ENCODE measurements at regions not wholly inside any gene's neighbourhood (a gene's known extent, or its start where the extent isn't known, plus 50 kb on each side); places are given as distances from the start of the nearest gene placed in this dataset.
"Not testable (repeated sequence)": the region's sequence is repeated elsewhere in the genome, so short reads cannot be mapped to it uniquely, and the experiment has no call there.

DNA sequence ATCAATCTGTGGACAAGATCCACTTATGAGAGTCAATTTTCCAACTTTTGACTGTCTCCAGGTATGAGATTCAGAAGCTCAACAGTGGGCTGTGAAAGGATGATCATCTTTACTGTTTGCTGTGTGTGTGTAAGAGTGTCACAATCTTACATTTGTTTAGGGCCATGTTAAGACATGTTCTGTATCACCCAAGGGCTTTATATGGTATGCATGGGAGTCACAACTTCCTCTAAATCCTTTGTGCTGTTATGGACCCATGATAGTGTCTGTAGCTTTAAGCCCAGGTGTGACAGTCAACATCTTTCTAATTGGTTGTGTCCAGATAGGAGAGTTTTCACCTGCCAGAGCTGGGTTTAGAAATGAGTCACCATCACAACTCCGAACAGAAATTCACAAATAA, 70.2 kb downstream of the ZNF726 start:
- DNase-seq (ENCODE audit: low read depth) = not testable (repeated sequence)

GRCh38 chr19:23986623-23987022, 71.9 kb downstream of the ZNF726 start:
- no peak for DNase-seq (ENCODE audit: low read depth)

DNA sequence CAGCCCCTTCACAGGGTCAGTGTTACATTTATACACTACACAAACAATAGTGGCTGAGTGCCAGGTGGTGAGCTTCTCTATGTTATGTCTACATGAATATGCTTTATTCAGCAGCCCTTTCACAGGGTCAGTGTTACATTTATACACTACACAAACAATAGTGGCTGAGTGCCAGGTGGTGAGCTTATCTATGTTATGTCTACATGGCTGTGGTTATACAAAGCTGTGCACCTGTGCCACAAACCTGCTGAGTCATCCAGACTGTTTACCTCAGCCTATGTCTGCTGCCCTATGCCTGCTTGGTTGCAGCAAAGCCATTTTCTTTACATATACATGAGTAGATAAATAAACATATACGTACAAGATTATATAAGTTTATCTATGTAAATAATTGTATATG, 76.5 kb downstream of the ZNF726 start:
- peak; percentile 34 for DNase-seq (ENCODE audit: low read depth)

- no peak for DNase-seq (ENCODE audit: low read depth)
These were observed 77.7 kb downstream of the ZNF726 start for GRCh38 chr19:23992348-23992747.

- DNase-seq (ENCODE audit: low read depth) = no peak
These were observed 78.8 kb downstream of the ZNF726 start for GRCh38 chr19:23993440-23993839.

DNA sequence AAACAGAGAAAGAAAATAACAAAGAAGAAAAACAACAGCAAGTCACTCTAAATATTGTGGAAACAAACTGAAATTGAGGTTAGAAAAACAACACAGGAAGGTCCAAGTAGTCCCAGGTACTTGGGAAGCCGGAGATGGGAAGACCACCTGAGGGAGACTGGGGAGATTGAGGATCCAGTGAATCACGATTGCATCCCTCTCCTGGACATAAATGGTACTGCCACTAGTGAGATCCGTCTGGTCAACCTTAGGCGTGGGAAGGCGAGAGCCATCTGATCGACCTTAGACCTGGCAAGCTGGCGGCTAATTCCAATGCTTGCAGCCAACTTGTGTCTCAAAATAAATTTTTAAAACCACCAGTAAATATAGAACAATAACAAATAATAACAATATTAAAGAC, 81.9 kb downstream of the ZNF726 start:
- no peak for DNase-seq (ENCODE audit: low read depth)

GRCh38 chr19:23998568-23998967, 83.9 kb downstream of the ZNF726 start:
- DNase-seq (ENCODE audit: low read depth) = no peak

DNA sequence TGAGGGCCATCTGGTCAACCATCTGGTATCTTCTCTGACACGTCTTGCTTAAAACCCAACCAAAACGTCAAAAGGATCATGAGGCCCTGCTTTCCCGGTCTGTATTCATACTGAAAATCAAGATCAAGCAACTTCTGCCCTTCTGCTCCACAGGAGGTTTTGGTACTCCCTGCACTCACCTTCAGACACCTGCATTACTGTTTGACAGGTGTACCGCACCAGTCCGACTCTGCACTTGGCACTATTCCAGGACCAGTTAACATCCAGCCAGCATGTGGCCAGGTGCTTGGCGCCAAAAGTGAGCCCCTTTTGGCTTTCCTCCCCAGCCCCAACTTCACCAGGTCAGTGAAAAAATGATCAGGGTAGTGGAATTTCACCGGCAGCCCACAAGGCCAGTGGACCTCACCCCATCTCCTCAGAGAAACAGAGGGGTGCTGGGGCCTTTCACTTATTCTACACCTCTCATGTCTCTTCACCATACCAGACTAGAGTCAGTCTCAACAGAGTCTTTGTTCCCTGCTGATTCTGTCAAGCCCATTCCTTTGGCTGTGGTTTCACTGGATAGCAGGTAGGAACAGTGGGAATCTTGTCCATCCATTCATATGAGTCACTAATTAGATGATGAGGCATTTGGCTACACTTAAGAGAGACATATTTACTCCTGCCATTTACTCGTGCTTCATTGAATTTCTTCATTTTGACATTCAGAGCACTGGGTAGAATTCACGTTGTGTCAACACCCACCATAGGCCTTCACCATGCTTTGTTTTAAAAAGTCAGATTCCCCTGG, 85.3 kb downstream of the ZNF726 start:
- DNase-seq (ENCODE audit: low read depth) = no peak

- DNase-seq (ENCODE audit: low read depth) = no peak
These were observed 86.0 kb downstream of the ZNF726 start for GRCh38 chr19:24000656-24001055.

- DNase-seq (ENCODE audit: low read depth) = no peak
These were observed 84.6 kb upstream of the ZNF254 start for GRCh38 chr19:24002256-24002945.

GRCh38 chr19:24003537-24003936, 83.5 kb upstream of the ZNF254 start:
- DNase-seq (ENCODE audit: low read depth) = no peak

GRCh38 chr19:24004166-24004565, 82.8 kb upstream of the ZNF254 start:
- no peak for DNase-seq (ENCODE audit: low read depth)

- DNase-seq (ENCODE audit: low read depth) = no peak
These were observed 56.9 kb upstream of the ZNF254 start for GRCh38 chr19:24029941-24030636.

GRCh38 chr19:24032651-24033050, 54.3 kb upstream of the ZNF254 start:
- DNase-seq (ENCODE audit: low read depth) = no peak

GRCh38 chr19:24033301-24033962, 53.6 kb upstream of the ZNF254 start:
- peak; percentile 76 for DNase-seq (ENCODE audit: low read depth)

DNA sequence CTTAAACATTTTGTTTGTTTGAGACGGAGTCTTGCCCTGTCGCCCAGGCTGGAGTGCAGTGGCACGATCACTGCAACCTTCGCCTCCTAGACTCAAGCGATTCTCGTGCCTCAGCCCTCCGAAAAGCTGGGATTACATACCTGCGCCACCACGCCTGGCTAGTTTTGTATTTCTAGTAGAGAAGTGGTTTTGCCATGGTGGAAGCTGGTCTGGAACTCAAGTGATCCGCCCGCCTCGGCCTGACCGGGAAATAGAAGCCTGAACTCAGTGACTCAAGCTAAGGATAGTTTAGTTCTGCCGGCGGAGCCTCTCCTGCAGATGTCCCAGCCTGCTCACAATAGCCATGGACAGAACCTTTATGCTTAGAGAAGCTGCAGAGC, 53.0 kb upstream of the ZNF254 start:
- DNase-seq (ENCODE audit: low read depth) = peak; percentile 35

- DNase-seq (ENCODE audit: low read depth) = not testable (repeated sequence)
These were observed 51.6 kb upstream of the ZNF254 start for GRCh38 chr19:24035261-24035880.
